T-cell (primary cell): ENCODE measurements at regions not wholly inside any gene's neighbourhood (a gene's known extent, or its start where the extent isn't known, plus 50 kb on each side); places are given as distances from the start of the nearest gene placed in this dataset.
"Not testable (repeated sequence)": the region's sequence is repeated elsewhere in the genome, so short reads cannot be mapped to it uniquely, and the experiment has no call there.

Experiments
- ATAC-seq, 4 experiments: fragments of 200-7000 bp in 3 of 4; fragments of 150-1000 bp in 1 of 4; cut with Tn5 transposase; replicated peaks in 1 of 4; 1 replicate in 3 of 4; 2 replicates in 1 of 4; pipeline ENCODE4 v1.10.0; 2021; ENCODE audit warnings: moderate library complexity in 3 of 4, mild to moderate bottlenecking in 2 of 4, moderate number of reproducible peaks in 1 of 4
- CTCF ChIA-PET, 2 donors: fragments of 300-600 bp; sonication (Branson Sonifier 250); formaldehyde crosslinking; loops; one replicate each; lab custom pipeline; 2022; ENCODE audit warnings: antibody characterized with exemption in 2 of 2; lab: Charles Lee
- POLR2A ChIA-PET, 2 donors: fragments of 300-600 bp; sonication (Branson Sonifier 250); formaldehyde crosslinking; loops; one replicate each; lab custom pipeline; 2022; ENCODE audit warnings: antibody characterized with exemption in 2 of 2; lab: Charles Lee
- DNase-seq, 35 experiments: peaks; one replicate each; pipeline versions ENCODE4 v3.0.0 to v3.0.0-alpha.2; 2013 to 2023
- H3K27ac ChIP-seq: one replicate; pipeline ENCODE4 v1.5.1; 2013; ENCODE audit warnings: low read length
- H3K27me3 ChIP-seq, 2 experiments: replicated peaks in 1 of 2; 1 replicate in 1 of 2; 2 replicates in 1 of 2; pipeline versions ENCODE4 v1.6.1 to v1.7.0; 2013; ENCODE audit warnings: low read length in 1 of 2, mixed read lengths in 1 of 2; ENCODE audit not compliant: control insufficient read depth in 2 of 2, insufficient read depth in 2 of 2; ENCODE audit errors: extremely low read depth in 1 of 2
- H3K36me3 ChIP-seq, 2 donors: 1 replicate in 1 of 2; 2 replicates in 1 of 2; pipeline versions ENCODE4 v1.6.1 to v1.7.0; 2013; ENCODE audit warnings: low read length in 1 of 2; ENCODE audit not compliant: control insufficient read depth in 2 of 2, insufficient read depth in 1 of 2; ENCODE audit errors: extremely low read depth in 1 of 2
- H3K4me1 ChIP-seq, 2 experiments: 1 replicate in 1 of 2; 2 replicates in 1 of 2; pipeline versions ENCODE4 v1.6.1 to v1.7.0; 2013; ENCODE audit warnings: low read length in 2 of 2, mixed read lengths in 1 of 2; ENCODE audit not compliant: insufficient read depth in 2 of 2, control insufficient read depth in 1 of 2; ENCODE audit errors: extremely low read depth in 1 of 2
- H3K4me3 ChIP-seq, 2 donors: 1 replicate in 1 of 2; 2 replicates in 1 of 2; pipeline versions ENCODE4 v1.5.1 to v1.7.0; 2013; ENCODE audit warnings: mild to moderate bottlenecking in 2 of 2, low read length in 1 of 2, moderate library complexity in 1 of 2; ENCODE audit not compliant: control insufficient read depth in 1 of 2; ENCODE audit errors: extremely low read depth in 1 of 2
- H3K9me3 ChIP-seq: 2 replicates; pipeline ENCODE4 v1.7.0; 2013
- H3K27ac Mint-ChIP-seq, 2 donors: one replicate each; pipeline ENCODE4 v1.8.0; 2020 to 2021; ENCODE audit warnings: mild to moderate bottlenecking in 2 of 2, mixed read lengths in 2 of 2
- H3K27me3 Mint-ChIP-seq, 2 donors: one replicate each; pipeline ENCODE4 v1.8.0; 2021 to 2022; ENCODE audit warnings: mixed read lengths in 2 of 2
- H3K36me3 Mint-ChIP-seq: one replicate; pipeline ENCODE4 v1.8.0; 2021; ENCODE audit warnings: mixed read lengths
- H3K4me1 Mint-ChIP-seq, 3 donors: one replicate each; pipeline ENCODE4 v1.8.0; 2020 to 2022; ENCODE audit warnings: mixed read lengths in 3 of 3, mild to moderate bottlenecking in 1 of 3
- H3K4me3 Mint-ChIP-seq, 3 donors: one replicate each; pipeline ENCODE4 v1.8.0; 2020 to 2022; ENCODE audit warnings: mild to moderate bottlenecking in 3 of 3, mixed read lengths in 3 of 3, moderate library complexity in 3 of 3
- H3K9me3 Mint-ChIP-seq, 3 donors: one replicate each; pipeline ENCODE4 v1.8.0; 2020 to 2022; ENCODE audit warnings: mixed read lengths in 3 of 3
- WGBS: methylation state at CpG from one replicate; pipeline ENCODE4 v1.1.5; 2013; ENCODE audit warnings: missing lambda C conversion rate; ENCODE audit not compliant: insufficient coverage; 5-methylcytosine and 5-hydroxymethylcytosine counted together

GRCh38 chr1:30100524-30100862, 622.9 kb downstream of the MATN1 start:
- Histone ChIP-seq H3K4me3 (no peak overlapping the region), H3K27me3 (peaks cover 0 to 20% of the 10 kb centered on the region in 2 experiments), H3K36me3 (no peaks in the 10 kb centered on the region), H3K9me3 (no peaks in the 10 kb centered on the region), H3K27ac (no peak overlapping the region), H3K4me1 (no peaks in the 10 kb centered on the region)
- ChIA-PET CTCF (no interaction called here), POLR2A (no interaction called here)
- H3K4me3 Mint-ChIP-seq = no peak overlapping the region
- H3K27ac Mint-ChIP-seq = no peak overlapping the region
- H3K4me1 Mint-ChIP-seq = no peaks in the 10 kb centered on the region
- H3K9me3 Mint-ChIP-seq = no peaks in the 10 kb centered on the region
- peaks cover 0 to 8% of the 10 kb centered on the region in 2 donors for H3K27me3 Mint-ChIP-seq
- H3K36me3 Mint-ChIP-seq = no peaks in the 10 kb centered on the region
- WGBS = 100% methylated on average over 2 of the region's 4 CpGs
- no peak for DNase-seq
- peak in 1 of 4 experiments; percentile 9 for ATAC-seq

- Mint-ChIP-seq H3K9me3 (no peaks in the 10 kb centered on the region), H3K36me3 (no peaks in the 10 kb centered on the region), H3K4me1 (no peaks in the 10 kb centered on the region), H3K27me3 (peaks cover 0 to 8% of the 10 kb centered on the region in 2 donors), H3K4me3 (no peak overlapping the region), H3K27ac (no peak overlapping the region)
- no peak overlapping the region for H3K4me3 ChIP-seq
- no peaks in the 10 kb centered on the region for H3K9me3 ChIP-seq
- no peaks in the 10 kb centered on the region for H3K4me1 ChIP-seq
- peaks cover 0 to 25% of the 10 kb centered on the region in 2 experiments for H3K27me3 ChIP-seq
- DNase-seq (no peak), ATAC-seq (no peak)
- ChIA-PET CTCF (no interaction called here), POLR2A (no interaction called here)
- 67% methylated on average over 14 of the region's 24 CpGs for WGBS
- H3K27ac ChIP-seq = no peak overlapping the region
- H3K36me3 ChIP-seq = no peaks in the 10 kb centered on the region
Observed at GRCh38 chr1:30099587-30100523, 623.5 kb downstream of the MATN1 start.

- H3K4me1 Mint-ChIP-seq, POLR2A ChIA-PET: not testable (repeated sequence)
Observed at GRCh38 chr1:30097851-30098250, 625.5 kb downstream of the MATN1 start.

GRCh38 chr1:30095451-30096025, 627.8 kb downstream of the MATN1 start:
- no peaks in the 10 kb centered on the region for H3K4me1 ChIP-seq
- H3K27me3 Mint-ChIP-seq = peaks cover 0 to 9% of the 10 kb centered on the region in 2 donors
- H3K27ac ChIP-seq = no peak overlapping the region
- H3K9me3 Mint-ChIP-seq = peaks cover 14 to 29% (median 22%) of the 10 kb centered on the region in 3 donors
- H3K36me3 ChIP-seq = no peaks in the 10 kb centered on the region
- no peak overlapping the region for H3K27ac Mint-ChIP-seq
- H3K4me1 Mint-ChIP-seq = no peaks in the 10 kb centered on the region
- H3K27me3 ChIP-seq = peaks cover 0 to 14% of the 10 kb centered on the region in 2 experiments
- H3K4me3 Mint-ChIP-seq = no peak overlapping the region
- no peaks in the 10 kb centered on the region for H3K9me3 ChIP-seq
- POLR2A ChIA-PET = no interaction called here
- WGBS = 70% methylated on average over 9 of the region's 9 CpGs
- no peak for DNase-seq
- H3K36me3 Mint-ChIP-seq = no peaks in the 10 kb centered on the region
- H3K4me3 ChIP-seq = no peak overlapping the region
- CTCF ChIA-PET = no interaction called here
- ATAC-seq = no peak

More at GRCh38 chr1:30097851-30098250, 625.5 kb downstream of the MATN1 start:
- H3K4me3 Mint-ChIP-seq, H3K27ac ChIP-seq, H3K4me3 ChIP-seq, ATAC-seq, H3K9me3 Mint-ChIP-seq, H3K36me3 ChIP-seq, H3K27me3 Mint-ChIP-seq, DNase-seq, CTCF ChIA-PET, H3K36me3 Mint-ChIP-seq, H3K9me3 ChIP-seq, H3K27ac Mint-ChIP-seq, H3K4me1 ChIP-seq: not testable (repeated sequence)
- H3K27me3 ChIP-seq = peaks cover 0 to 22% of the 10 kb centered on the region in 2 experiments
- WGBS = 43% methylated on average over 1 of the region's 3 CpGs

- no peak for DNase-seq
- POLR2A ChIA-PET = no interaction called here
- H3K27me3 ChIP-seq = peaks cover 0 to 19% of the 10 kb centered on the region in 2 experiments
- no peak overlapping the region for H3K4me3 Mint-ChIP-seq
- no peak overlapping the region for H3K27ac Mint-ChIP-seq
- CTCF ChIA-PET = no interaction called here
- no peaks in the 10 kb centered on the region for H3K9me3 ChIP-seq
- 100% methylated on average over 1 of the region's 4 CpGs for WGBS
- no peak overlapping the region for H3K4me3 ChIP-seq
- no peaks in the 10 kb centered on the region for H3K36me3 Mint-ChIP-seq
- ATAC-seq = no peak
- no peak overlapping the region for H3K27ac ChIP-seq
- no peaks in the 10 kb centered on the region for H3K4me1 Mint-ChIP-seq
- peaks cover 0 to 7% of the 10 kb centered on the region in 2 donors for H3K27me3 Mint-ChIP-seq
- no peaks in the 10 kb centered on the region for H3K36me3 ChIP-seq
- H3K9me3 Mint-ChIP-seq = peaks cover 14 to 29% (median 22%) of the 10 kb centered on the region in 3 donors
- no peaks in the 10 kb centered on the region for H3K4me1 ChIP-seq
Observed at GRCh38 chr1:30095051-30095450, 628.3 kb downstream of the MATN1 start.

GRCh38 chr1:30092051-30092858, 631.1 kb downstream of the MATN1 start:
- H3K36me3 Mint-ChIP-seq = no peaks in the 10 kb centered on the region
- no peaks in the 10 kb centered on the region for H3K4me1 Mint-ChIP-seq
- no peak overlapping the region for H3K27ac Mint-ChIP-seq
- POLR2A ChIA-PET = no interaction called here
- ATAC-seq (no peak), DNase-seq (no peak)
- no peak overlapping the region for H3K4me3 ChIP-seq
- peaks cover 14 to 29% (median 22%) of the 10 kb centered on the region in 3 donors for H3K9me3 Mint-ChIP-seq
- 91% methylated on average over 6 of the region's 12 CpGs for WGBS
- H3K27me3 ChIP-seq = peaks cover 0 to 33% of the 10 kb centered on the region in 2 experiments
- H3K4me1 ChIP-seq = no peaks in the 10 kb centered on the region
- no peaks in the 10 kb centered on the region for H3K36me3 ChIP-seq
- H3K27ac ChIP-seq = no peak overlapping the region
- H3K9me3 ChIP-seq = no peaks in the 10 kb centered on the region
- H3K27me3 Mint-ChIP-seq = peaks cover 19 to 22% of the 10 kb centered on the region in 2 donors
- CTCF ChIA-PET = no interaction called here
- H3K4me3 Mint-ChIP-seq = no peak overlapping the region
